Progenitor cell of endocrine pancreas (in vitro differentiated cells): ENCODE measurements at regions not wholly inside any gene's neighbourhood (a gene's known extent, or its start where the extent isn't known, plus 50 kb on each side); places are given as distances from the start of the nearest gene placed in this dataset.

Experiments used
- DNase-seq: peaks from one replicate; pipeline ENCODE4 v3.0.0; 2021; ENCODE audit warnings: low spot score; ENCODE audit not compliant: unreplicated experiment
- H3K27ac Mint-ChIP-seq: 2 replicates; pipeline ENCODE4 v1.8.0; 2021; ENCODE audit warnings: mild to moderate bottlenecking, moderate library complexity, mixed read lengths
- H3K27me3 Mint-ChIP-seq: 2 replicates; pipeline ENCODE4 v1.8.0; 2021; ENCODE audit warnings: mixed read lengths
- H3K36me3 Mint-ChIP-seq: 2 replicates; pipeline ENCODE4 v1.8.0; 2022; ENCODE audit warnings: mixed read lengths; ENCODE audit not compliant: insufficient read depth
- H3K4me1 Mint-ChIP-seq: 2 replicates; pipeline ENCODE4 v1.8.0; 2021; ENCODE audit warnings: low read depth, mixed read lengths
- H3K4me3 Mint-ChIP-seq: 2 replicates; pipeline ENCODE4 v1.8.0; 2021; ENCODE audit warnings: low read depth, mild to moderate bottlenecking, moderate library complexity, mixed read lengths
- H3K9me3 Mint-ChIP-seq: 2 replicates; pipeline ENCODE4 v1.8.0; 2021; ENCODE audit warnings: low read depth, mixed read lengths
- TF ChIP-seq, protein P1 (sequence below): fragments of 200-600 bp; sonication (generic); IDR thresholded peaks from one replicate; pipeline ENCODE4 v1.5.0; 2021; ENCODE audit warnings: antibody characterized with exemption, mild to moderate bottlenecking; ENCODE audit not compliant: unreplicated experiment

- H3K9me3 Mint-ChIP-seq: peaks cover 17% of the 10 kb centered on the region
Observed at GRCh38 chr6:101249470-101249869, 144.0 kb upstream of the GRIK2 start.

GRCh38 chr6:101257163-101257562, 136.3 kb upstream of the GRIK2 start:
- Mint-ChIP-seq H3K27me3 (no peaks in the 10 kb centered on the region), H3K27ac (no peak overlapping the region), H3K36me3 (no peaks in the 10 kb centered on the region), H3K4me1 (no peaks in the 10 kb centered on the region), H3K4me3 (no peak overlapping the region), H3K9me3 (peaks cover 4% of the 10 kb centered on the region)
- DNase-seq: no peak
- TF ChIP-seq, protein P1, sequence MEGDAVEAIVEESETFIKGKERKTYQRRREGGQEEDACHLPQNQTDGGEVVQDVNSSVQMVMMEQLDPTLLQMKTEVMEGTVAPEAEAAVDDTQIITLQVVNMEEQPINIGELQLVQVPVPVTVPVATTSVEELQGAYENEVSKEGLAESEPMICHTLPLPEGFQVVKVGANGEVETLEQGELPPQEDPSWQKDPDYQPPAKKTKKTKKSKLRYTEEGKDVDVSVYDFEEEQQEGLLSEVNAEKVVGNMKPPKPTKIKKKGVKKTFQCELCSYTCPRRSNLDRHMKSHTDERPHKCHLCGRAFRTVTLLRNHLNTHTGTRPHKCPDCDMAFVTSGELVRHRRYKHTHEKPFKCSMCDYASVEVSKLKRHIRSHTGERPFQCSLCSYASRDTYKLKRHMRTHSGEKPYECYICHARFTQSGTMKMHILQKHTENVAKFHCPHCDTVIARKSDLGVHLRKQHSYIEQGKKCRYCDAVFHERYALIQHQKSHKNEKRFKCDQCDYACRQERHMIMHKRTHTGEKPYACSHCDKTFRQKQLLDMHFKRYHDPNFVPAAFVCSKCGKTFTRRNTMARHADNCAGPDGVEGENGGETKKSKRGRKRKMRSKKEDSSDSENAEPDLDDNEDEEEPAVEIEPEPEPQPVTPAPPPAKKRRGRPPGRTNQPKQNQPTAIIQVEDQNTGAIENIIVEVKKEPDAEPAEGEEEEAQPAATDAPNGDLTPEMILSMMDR: no peak

More at GRCh38 chr6:101249470-101249869, 144.0 kb upstream of the GRIK2 start:
- DNase-seq: no peak
- TF ChIP-seq, protein P1: no peak
- no peaks in the 10 kb centered on the region for H3K27me3 Mint-ChIP-seq
- no peak overlapping the region for H3K4me3 Mint-ChIP-seq
- H3K36me3 Mint-ChIP-seq: no peaks in the 10 kb centered on the region
- no peaks in the 10 kb centered on the region for H3K4me1 Mint-ChIP-seq
- H3K27ac Mint-ChIP-seq: no peak overlapping the region

DNA sequence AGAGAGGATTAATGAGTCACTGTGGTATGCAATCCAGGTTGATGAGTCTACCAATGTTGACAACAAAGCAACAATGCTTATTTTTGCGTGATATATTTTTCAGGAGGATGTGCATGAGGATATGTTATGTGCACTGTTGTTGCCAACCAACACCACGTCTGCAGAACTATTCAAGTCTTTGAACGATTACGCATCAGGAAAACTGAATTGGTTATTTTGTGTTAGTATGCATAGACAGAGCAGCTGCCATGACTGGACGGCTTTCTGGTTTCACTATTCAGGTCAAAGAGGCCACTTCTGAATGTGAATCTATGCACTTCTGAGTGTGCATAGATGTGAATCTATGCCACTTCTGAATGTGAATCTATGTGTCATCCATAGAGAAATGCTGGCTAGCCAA, 134.0 kb upstream of the GRIK2 start:
- no peaks in the 10 kb centered on the region for H3K27me3 Mint-ChIP-seq
- DNase-seq: no peak

DNA sequence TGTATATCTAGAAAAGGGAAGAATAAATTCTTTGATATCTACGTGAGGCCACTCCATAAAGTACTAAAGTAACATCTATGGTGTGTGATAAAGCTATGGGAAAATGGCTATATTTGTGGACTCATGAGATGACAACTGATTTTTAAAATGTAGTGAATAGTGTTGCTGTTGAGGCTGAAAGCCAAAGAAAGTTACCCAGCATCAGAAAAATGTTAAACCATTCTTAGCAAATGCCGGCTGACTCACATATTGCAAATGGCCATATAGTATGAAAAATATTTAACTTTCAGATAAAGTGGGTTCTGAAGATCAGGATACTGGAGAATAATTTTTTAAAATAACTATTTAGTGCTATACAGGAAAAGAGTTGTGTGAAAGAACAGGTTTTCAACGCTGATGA, 129.9 kb upstream of the GRIK2 start:
- no peaks in the 10 kb centered on the region for H3K36me3 Mint-ChIP-seq
- H3K27me3 Mint-ChIP-seq: no peaks in the 10 kb centered on the region
- H3K4me3 Mint-ChIP-seq: no peak overlapping the region
- peaks cover 4% of the 10 kb centered on the region for H3K9me3 Mint-ChIP-seq
- no peaks in the 10 kb centered on the region for H3K4me1 Mint-ChIP-seq
- TF ChIP-seq, protein P1: no peak
- H3K27ac Mint-ChIP-seq: no peak overlapping the region
- DNase-seq: no peak

More for the DNA sequence above, 134.0 kb upstream of the GRIK2 start:
- no peak overlapping the region for H3K27ac Mint-ChIP-seq
- peaks cover 4% of the 10 kb centered on the region for H3K9me3 Mint-ChIP-seq
- TF ChIP-seq, protein P1: no peak
- H3K4me3 Mint-ChIP-seq: no peak overlapping the region
- H3K4me1 Mint-ChIP-seq: no peaks in the 10 kb centered on the region
- no peaks in the 10 kb centered on the region for H3K36me3 Mint-ChIP-seq

GRCh38 chr6:101266063-101266462, 127.4 kb upstream of the GRIK2 start:
- no peaks in the 10 kb centered on the region for H3K36me3 Mint-ChIP-seq
- no peak overlapping the region for H3K4me3 Mint-ChIP-seq
- TF ChIP-seq, protein P1: no peak

More at GRCh38 chr6:101266063-101266462, 127.4 kb upstream of the GRIK2 start:
- Mint-ChIP-seq H3K4me1 (no peaks in the 10 kb centered on the region), H3K27ac (no peak overlapping the region), H3K27me3 (no peaks in the 10 kb centered on the region), H3K9me3 (peaks cover 4% of the 10 kb centered on the region)
- no peak for DNase-seq
